ENCODE measurements at regions not wholly inside any gene's neighbourhood (a gene's known extent, or its start where the extent isn't known, plus 50 kb on each side); places are given as distances from the start of the nearest gene placed in this dataset.

DNA sequence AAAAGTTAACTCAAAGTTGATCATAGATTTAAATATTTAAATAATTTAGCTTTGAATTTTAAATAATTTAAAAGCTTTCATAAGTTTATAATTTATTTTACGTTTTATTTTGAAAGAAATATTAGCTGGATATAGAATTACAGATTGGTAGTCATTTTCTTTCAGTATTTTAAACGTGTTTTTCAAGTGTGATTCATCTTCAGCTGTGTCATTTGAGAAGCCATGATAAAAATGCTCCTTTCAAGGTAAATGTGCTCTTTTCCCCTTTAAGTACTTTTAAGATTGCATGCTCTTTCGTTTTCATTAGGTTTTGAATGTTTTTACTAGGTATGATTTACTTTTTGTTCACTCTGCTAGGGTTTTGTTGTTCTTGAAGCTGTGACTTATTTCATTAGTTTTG is 116.8 kb upstream of the FIGN start:
- H3K9me3 Mint-ChIP-seq = no peaks in the 10 kb centered on the region; the same call in 1 of the 2 replicates
- TF ChIP-seq, protein P1, sequence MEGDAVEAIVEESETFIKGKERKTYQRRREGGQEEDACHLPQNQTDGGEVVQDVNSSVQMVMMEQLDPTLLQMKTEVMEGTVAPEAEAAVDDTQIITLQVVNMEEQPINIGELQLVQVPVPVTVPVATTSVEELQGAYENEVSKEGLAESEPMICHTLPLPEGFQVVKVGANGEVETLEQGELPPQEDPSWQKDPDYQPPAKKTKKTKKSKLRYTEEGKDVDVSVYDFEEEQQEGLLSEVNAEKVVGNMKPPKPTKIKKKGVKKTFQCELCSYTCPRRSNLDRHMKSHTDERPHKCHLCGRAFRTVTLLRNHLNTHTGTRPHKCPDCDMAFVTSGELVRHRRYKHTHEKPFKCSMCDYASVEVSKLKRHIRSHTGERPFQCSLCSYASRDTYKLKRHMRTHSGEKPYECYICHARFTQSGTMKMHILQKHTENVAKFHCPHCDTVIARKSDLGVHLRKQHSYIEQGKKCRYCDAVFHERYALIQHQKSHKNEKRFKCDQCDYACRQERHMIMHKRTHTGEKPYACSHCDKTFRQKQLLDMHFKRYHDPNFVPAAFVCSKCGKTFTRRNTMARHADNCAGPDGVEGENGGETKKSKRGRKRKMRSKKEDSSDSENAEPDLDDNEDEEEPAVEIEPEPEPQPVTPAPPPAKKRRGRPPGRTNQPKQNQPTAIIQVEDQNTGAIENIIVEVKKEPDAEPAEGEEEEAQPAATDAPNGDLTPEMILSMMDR (IDR thresholded peaks at IDR 0.05) = no peak
- H3K4me1 Mint-ChIP-seq (ENCODE audit: low read depth) = no peaks in the 10 kb centered on the region
- H3K4me3 Mint-ChIP-seq = no peak overlapping the region
- no peak for DNase-seq
- no peaks in the 10 kb centered on the region for H3K27me3 Mint-ChIP-seq (ENCODE audit: insufficient read depth)
- H3K27ac Mint-ChIP-seq = no peak overlapping the region
- no peaks in the 10 kb centered on the region for H3K36me3 Mint-ChIP-seq (ENCODE audit: low read depth)

- no peaks in the 10 kb centered on the region; the same call in 1 of the 2 replicates for H3K9me3 Mint-ChIP-seq
- no peak overlapping the region for H3K27ac Mint-ChIP-seq
- H3K4me1 Mint-ChIP-seq (ENCODE audit: low read depth) = no peaks in the 10 kb centered on the region
- no peak for DNase-seq
- no peaks in the 10 kb centered on the region for H3K36me3 Mint-ChIP-seq (ENCODE audit: low read depth)
- H3K4me3 Mint-ChIP-seq = no peak overlapping the region
- H3K27me3 Mint-ChIP-seq (ENCODE audit: insufficient read depth) = no peaks in the 10 kb centered on the region
- TF ChIP-seq, protein P1 (IDR thresholded peaks at IDR 0.05) = no peak
These were observed 114.1 kb upstream of the FIGN start for GRCh38 chr2:163849756-163850435.

- Mint-ChIP-seq H3K4me3 (no peak overlapping the region), H3K36me3 (ENCODE audit: low read depth) (no peaks in the 10 kb centered on the region), H3K4me1 (ENCODE audit: low read depth) (no peaks in the 10 kb centered on the region), H3K27ac (no peak overlapping the region), H3K9me3 (peaks cover 4% of the 10 kb centered on the region; the same call in 1 of the 2 replicates), H3K27me3 (ENCODE audit: insufficient read depth) (peaks cover 5% of the 10 kb centered on the region; the same call in 1 of the 2 replicates)
- TF ChIP-seq, protein P1 (IDR thresholded peaks at IDR 0.05) = no peak
- no peak for DNase-seq
These were observed 103.1 kb upstream of the FIGN start for GRCh38 chr2:163838890-163839289.

- DNase-seq = no peak
- peaks cover 5% of the 10 kb centered on the region; the same call in 1 of the 2 replicates for H3K27me3 Mint-ChIP-seq (ENCODE audit: insufficient read depth)
These were observed 100.4 kb upstream of the FIGN start for GRCh38 chr2:163836167-163836566.

DNA sequence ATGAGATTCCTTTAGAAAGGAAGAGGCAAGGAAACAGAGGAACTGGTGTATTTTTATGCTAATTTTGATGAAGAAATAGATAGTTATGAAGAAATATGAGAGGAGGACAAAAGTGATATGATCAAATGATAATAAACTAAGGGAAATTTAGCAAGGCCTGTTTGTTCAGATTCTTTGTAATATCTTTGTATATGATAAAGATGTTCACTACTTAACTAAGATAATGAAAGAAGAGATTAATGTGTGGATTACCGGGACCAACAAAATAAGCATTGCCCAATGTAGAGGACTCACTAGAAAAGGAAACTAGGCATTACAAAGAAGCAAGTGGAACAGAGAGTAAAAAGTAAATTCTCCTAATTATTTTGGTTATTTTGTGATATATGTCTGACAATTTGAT is 99.0 kb upstream of the FIGN start:
- no peaks in the 10 kb centered on the region for H3K4me1 Mint-ChIP-seq (ENCODE audit: low read depth)
- TF ChIP-seq, protein P1 (IDR thresholded peaks at IDR 0.05) = no peak
- H3K27me3 Mint-ChIP-seq (ENCODE audit: insufficient read depth) = peaks cover 5% of the 10 kb centered on the region; the same call in 1 of the 2 replicates
- H3K4me3 Mint-ChIP-seq = no peak overlapping the region
- H3K9me3 Mint-ChIP-seq = peaks cover 5% of the 10 kb centered on the region; the same call in 1 of the 2 replicates
- no peak overlapping the region for H3K27ac Mint-ChIP-seq
- no peaks in the 10 kb centered on the region for H3K36me3 Mint-ChIP-seq (ENCODE audit: low read depth)
- DNase-seq = no peak

More at GRCh38 chr2:163836167-163836566, 100.4 kb upstream of the FIGN start:
- Mint-ChIP-seq H3K4me3 (no peak overlapping the region), H3K36me3 (ENCODE audit: low read depth) (no peaks in the 10 kb centered on the region), H3K9me3 (peaks cover 4% of the 10 kb centered on the region; the same call in 1 of the 2 replicates), H3K27ac (no peak overlapping the region), H3K4me1 (ENCODE audit: low read depth) (no peaks in the 10 kb centered on the region)
- TF ChIP-seq, protein P1 (IDR thresholded peaks at IDR 0.05) = no peak
